HG03060 (cell line): ENCODE measurements at regions not wholly inside any gene's neighbourhood (a gene's known extent, or its start where the extent isn't known, plus 50 kb on each side); places are given as distances from the start of the nearest gene placed in this dataset.
"Not testable (repeated sequence)": the region's sequence is repeated elsewhere in the genome, so short reads cannot be mapped to it uniquely, and the experiment has no call there.

Source experiments
- ATAC-seq: cut with Tn5 transposase; IDR thresholded peaks from one replicate; pipeline ENCODE4 v1.9.1; 2021; ENCODE audit warnings: low read depth, moderate number of reproducible peaks; ENCODE audit not compliant: unreplicated experiment

DNA sequence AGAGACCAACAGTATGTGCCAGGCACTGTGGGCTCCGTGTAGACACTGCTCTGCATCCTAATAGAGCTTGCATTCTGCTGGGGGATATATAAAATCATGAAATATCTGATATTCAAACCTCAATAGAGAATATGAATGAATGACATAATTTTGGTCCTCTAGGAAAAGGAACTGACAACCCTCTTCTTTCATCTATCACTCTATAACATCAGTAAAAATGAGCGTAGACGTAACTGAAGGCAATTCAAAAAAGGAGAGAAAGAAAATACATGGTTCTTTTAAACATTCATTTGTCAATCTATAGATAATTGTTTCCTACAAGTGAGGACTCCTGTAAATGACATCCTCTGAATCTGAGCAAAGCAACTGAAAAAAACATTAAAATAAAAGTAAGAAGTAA is 607.4 kb upstream of the LRRN3 start:
- ATAC-seq: no peak

DNA sequence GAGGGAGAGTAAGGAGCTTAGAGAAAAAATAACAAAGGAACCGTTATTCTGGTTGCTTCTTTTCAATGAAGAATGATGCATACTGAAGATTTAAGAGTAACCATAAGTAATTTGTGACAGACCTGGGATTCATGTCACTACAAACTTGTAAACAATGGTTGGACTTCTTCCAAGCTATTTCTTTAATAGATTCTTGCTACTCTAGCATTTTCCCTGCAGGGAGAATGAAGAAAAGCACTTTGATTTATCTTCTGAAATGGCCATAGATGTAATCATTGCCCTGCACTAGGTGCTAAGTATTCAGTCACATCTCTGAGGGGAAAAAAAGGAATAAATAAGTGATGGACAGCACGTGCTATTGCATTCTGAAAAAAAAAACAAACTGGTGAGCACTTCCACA is 606.6 kb upstream of the LRRN3 start:
- no peak for ATAC-seq

DNA sequence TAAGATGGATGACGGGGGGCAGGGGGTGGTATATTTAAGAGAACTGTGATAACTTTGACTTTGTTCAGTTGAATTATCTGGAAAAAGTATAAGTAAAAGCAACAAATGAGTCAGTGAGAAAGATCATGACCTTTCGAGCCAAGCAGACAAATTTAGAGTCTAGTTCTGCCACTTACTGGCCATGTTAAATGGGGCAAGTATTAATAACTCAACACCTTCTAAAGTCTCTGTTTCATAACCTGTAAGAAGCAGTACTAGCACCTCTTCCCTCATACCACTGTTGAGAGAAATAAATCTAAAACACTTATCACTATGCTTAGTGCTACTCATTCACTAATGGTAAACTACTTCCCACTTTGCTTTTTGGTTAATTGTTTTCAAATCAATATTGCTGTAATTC is 604.4 kb upstream of the LRRN3 start:
- no peak for ATAC-seq

DNA sequence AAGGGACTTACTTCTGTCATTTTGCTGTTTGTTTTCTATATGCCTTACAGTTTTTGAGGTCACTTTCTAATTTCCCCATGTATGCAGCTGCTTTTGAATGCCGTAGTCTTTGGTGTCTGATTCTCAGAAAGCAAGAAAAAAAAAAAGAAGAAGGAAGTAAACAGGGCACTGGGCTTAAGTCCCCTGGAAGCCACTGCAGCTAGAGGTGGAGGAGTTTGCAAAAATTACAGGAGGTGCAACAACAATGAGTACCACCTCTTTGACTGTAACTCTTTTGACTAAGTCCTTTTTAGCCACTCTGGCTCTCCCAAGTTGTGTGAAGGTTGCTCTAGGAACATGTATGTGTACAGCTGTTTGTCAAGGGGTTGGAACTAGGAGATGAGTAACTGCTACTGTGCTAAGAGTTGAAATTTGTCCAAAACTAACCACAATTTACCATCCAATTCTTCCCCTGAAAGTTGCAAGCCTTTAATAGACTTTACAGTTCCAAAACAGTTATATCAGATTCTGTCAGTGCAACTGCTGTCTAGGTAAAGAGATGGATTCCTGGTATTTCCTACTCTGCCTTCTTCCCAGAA is 588.0 kb upstream of the LRRN3 start:
- no peak for ATAC-seq

DNA sequence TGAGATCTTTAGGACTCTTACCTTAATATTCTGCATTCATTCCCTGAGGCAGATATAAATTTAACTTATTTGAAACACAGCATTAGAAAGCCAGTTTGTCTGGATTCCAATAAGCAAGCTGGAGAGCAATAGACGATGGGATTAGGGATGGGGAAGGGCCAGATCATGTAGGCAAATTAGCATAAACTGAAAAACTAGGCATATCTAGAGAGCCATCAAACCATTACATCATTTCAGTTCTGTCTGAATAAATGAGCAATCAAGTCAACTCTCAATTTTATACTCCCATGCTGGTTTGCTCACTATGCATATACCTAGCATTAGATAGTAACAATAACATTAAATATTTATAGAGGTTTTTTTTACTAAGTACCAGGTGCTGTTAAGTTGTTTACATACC is 583.6 kb upstream of the LRRN3 start:
- no peak for ATAC-seq

DNA sequence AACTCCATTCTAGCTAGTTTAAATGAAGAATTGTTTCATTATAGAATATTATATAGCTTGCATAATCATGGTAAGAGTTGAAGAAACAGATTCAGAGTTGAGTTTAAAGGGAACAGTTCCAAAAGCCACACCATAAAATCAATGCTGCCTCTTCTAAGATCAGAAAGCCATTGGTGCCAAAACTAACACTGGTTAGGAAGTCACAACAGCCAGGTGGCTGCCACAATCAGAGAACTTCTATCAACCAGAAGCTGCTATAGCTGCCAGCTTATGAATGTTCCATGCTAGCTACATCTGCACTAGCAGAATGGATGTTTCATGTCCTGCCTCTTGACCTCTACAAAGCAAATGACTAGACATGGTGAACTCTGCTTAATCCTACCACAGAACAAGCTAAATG is 583.1 kb upstream of the LRRN3 start:
- no peak for ATAC-seq

DNA sequence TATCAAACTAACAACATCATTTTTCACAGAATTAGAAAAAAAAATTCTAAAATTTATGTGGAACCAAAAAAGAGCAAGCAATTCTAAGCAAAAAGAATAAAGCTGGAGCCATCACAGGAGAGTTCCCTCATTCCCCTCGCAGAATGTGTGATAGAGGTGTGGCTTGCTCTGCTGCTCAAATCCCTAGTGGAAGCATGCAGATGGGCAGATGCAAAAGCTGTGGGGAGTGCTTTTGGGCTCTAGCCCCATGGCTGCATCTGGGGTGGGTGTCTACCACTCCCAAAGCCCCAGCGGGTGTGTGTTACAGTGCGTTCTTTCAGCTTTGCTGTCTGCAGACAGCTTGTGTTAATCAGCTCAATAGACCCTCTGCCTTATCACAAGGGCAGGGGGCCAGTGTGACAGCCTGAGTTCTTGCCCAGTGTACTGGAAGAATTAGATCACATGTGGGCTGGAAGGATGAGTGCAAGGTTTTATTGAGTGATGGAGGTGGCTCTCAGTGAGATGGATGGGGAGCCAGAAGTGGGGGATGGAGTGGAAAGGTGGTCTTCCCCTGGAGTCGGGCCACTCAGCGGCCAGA is 575.9 kb upstream of the LRRN3 start:
- not testable (repeated sequence) for ATAC-seq

DNA sequence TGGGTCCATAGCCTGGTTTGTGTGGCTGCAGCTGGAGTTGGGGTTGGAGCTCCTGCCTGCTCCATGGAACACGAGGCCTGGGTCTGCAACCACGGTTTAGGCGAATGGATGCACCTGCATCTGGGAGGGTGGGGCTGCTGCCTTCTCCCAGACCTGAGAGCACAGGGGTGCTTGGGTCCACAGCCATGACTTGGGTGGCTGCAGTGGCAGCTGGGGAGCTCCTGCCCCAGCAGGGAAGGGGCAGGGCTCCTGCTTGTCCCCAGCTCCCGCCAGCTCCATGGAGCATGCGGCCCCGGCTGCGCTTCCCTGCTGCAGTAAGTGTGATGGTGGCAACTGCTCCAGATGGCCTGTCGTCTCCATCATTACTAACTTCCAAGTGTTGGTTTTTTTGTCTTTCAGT is 571.1 kb upstream of the LRRN3 start:
- no peak for ATAC-seq

DNA sequence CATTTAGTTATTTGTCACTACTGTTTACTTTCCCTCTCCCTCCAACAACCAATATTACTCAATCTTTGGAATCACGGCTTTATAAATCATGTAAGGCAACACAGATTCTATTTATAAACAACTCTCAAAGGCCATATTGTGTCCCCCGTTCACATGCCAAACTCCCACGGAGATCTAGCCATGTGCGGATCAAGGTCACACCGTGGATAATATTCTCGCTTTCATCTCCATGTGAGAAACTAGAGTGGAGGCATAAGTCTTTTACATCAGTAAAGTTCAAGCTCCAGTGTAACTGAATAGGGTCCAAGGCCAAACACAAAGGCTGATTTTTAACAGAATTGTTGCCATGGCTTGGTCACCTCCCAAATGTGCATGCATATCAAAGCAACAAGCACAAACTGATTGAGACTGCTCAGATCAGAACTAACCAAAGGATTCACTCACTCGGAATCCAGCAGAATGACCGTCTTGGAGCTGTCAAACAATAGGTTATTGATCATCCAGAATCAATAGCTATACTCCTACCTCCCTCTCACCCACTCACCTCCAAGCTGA is 569.5 kb upstream of the LRRN3 start:
- no peak for ATAC-seq

DNA sequence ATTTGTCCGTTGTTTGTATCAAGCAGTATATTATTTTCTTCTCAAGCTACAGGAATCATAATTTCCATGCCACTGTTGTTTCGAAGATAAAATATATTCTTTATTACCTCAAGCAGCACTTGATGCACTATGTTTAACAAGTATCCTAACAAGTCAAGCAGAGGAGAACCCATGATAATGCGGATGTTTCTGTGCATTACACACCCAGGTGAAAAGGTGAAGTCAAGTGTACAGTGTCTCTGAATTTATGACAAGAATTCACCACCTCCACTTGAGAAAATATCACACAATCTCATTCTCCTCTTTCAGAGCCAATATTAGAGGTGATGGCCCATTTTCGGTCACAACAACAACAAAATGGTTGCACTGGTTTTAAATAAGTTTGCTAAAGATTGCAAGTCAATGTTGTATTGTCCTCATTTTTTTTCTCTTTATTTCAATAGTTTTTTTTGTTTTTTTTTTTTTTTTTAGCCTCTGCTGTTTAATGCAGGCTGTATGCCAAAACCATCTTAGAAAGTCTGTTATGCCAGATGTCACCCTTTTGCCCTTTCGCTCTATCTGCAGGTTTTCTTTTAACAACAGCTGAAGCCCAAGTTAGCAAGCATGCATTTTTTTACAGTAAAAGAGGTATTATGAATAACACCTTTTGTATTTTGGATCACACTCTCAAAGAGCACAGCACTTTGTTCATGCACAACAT is 568.7 kb upstream of the LRRN3 start:
- no peak for ATAC-seq

DNA sequence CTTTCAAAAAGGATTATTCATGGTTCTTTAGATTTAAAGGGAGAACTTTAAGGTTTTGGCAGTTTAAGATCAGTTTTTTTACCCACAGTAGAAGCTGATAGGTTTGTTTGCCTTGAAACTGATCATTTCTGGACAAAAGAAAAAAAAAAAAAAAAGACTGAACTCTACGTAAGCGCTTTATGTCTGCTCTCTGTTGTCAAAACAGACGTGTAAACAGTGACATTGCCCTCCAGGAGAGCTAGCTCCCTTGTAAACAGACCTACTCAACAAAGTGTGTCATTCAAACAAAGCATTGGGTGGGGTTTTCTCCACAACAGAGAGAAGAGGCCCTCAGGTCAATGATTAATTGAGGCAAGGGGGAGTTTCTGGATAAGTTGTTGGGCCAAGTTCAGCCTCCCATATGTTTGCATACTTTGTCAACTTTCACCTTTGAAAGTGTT is 568.1 kb upstream of the LRRN3 start:
- ATAC-seq: no peak

DNA sequence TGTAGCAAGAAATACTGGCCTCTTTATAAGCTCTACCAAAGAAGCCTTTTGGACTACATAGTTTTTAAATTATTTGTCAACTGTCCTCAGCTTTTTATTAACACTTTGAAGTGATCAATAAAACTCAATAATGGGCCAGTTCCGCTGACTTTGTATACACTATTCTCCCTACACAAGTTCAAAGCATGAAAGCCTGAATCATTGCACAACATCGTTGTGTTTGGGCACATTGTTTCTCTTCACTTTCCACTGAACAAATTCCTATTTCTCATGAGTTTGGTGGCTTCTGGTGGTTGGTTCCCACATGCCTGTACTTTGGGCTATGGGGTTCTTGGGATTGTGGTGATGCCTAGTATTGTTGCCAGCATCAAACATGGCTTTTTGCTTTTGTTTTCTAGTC is 561.8 kb upstream of the LRRN3 start:
- no peak for ATAC-seq

DNA sequence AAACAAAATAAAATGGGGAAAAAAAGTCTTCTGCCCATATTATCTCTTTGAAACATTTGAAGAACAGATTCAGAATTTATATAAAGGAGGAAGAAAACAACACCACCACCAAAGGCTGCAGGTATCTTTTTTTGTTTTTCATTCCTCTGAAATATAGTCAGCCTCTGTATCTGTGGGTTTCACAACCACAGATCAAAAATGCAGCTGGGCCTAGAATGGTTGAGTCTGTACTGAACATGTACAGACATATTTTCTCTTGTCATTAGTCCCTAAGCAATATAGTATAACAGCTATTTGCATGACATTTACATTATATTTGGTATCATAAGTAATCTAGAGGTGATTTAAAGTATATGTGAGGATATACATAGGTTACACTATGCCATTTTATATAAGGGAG is 559.7 kb upstream of the LRRN3 start:
- ATAC-seq: no peak

DNA sequence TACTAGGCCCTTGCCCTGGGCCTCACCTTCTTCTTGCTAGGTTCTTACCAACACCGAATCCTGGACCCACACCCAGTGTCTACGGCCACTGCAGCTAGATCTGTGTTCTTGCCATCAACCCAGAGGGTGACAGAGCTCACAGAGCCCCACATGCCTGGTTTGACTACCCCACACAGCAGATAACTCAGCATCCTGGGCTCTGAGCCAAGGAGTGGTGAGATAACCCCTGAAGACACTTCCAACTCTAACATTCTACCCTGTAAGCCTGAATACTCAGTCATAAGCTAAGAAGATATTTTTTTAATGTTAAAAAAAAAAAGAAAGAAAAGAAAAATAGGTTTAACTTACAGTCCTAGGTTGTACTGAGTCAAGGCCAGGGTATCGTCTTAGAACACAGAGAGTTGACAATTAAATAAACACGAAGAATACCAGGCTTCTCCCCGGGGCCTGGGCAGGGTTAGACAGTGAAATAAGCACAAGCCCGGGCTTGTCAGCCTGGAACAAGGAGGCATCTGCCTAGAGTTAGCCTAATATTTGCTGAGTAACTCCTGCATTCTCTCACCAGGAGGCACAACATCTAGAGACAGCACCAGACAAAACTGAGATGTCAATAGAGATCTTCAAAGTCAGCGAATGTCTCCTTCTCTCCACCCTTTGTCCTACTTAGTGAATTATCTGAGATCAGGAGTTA is 556.5 kb upstream of the LRRN3 start:
- ATAC-seq: no peak

DNA sequence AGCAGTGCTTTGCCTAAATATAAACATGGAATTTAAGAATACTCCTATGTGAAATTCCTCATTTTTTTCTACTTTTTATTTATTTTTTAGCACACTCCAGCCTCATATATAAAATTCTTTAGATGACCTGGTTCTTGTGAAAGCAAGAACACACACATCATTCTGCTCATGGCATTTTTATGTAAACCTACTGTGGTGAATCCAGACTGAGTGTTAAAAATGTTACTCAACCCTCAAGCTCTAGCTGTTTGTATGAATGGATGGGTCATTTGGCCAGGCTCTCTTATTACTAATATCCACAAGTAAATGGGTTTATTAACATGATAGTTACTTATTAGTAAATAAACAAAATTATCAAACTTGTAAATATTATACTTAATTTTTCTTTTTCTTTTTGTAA is 551.7 kb upstream of the LRRN3 start:
- ATAC-seq: no peak

DNA sequence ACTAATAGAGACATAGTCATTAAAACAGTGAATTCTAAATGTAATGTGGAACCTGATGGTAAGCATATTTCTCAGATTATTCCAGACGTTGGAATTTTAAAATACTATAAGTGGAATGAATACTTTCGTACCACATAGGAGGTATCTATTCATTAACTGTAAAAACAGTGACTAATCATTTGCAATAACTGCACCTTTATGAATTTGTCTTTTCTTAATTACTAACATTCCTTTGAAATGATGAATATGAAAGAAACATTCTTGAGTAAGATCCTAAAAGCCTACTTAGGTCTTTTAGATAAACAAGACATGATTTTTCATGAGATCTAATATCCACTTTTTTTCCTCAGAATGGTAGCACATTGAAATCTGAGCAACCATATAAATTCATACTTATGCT is 549.0 kb upstream of the LRRN3 start:
- ATAC-seq: no peak

DNA sequence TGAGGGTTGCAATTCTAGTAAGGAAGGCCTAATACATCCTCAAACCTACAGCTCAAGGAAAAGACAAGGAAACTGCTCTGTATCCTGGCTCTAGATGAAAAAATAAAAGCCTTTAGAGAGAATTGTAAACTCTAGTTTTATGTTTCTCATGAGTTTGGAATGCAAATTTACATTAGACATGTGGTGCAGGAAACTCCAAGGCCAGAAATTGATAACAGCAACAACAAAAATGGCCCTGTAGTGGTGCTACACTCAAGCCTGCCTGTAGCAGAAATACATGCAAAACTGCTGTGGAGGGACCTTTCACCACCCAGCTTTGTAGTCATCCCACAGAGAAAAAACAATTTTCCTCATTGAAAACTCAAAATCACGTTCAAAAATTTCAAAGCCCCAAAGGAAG is 546.7 kb upstream of the LRRN3 start:
- no peak for ATAC-seq

DNA sequence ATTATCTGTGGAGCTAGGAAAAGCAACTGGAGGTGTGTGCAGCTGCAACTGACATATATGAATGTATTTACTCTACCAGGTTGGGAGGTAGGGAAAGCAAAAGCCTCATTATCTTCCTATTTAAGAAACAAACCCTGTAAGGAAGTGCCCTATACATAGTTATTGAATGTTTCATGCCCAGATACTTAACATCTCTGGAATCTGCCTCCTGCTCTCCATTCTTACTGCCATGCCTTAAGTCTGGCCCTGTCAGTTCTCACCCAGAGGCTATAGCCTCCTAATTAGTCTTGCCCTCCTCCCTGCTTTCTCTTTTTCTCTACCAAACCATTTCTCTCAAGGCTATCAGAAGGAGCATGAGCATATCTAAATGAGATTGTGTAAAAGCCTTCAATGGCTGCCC is 542.6 kb upstream of the LRRN3 start:
- no peak for ATAC-seq

DNA sequence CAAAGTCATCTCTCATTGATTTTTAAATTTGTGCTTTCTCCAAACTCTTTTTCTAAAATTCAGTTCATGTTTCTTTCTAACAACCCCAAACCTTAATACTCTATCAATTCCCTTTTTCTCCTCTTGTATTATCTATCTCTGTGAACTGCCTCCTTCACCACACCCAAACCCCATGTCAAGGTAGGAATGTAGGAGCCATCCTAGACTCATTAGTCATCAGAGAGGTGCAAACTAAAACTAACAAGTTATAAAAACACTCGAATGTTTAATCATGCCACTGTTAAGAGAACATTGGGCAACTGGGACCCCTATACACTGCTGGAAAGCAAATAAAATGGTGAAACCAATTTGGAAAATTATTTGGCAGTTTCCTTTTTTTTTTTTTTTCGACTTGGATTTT is 533.8 kb upstream of the LRRN3 start:
- ATAC-seq: no peak

DNA sequence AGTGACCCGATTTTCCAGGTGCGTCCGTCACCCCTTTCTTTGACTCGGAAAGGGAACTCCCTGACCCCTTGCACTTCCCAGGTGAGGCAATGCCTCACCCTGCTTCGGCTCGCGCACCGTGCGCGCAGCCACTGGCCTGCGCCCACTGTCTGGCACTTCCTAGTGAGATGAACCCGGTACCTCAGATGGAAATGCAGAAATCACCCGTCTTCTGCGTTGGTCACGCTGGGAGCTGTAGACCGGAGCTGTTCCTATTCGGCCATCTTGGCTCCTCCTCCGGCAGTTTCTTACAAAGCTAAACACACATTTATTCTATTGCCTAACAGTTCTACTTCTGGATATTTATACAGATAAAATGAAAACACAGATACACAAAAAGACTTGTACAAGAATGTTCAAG is 527.6 kb upstream of the LRRN3 start:
- not testable (repeated sequence) for ATAC-seq

DNA sequence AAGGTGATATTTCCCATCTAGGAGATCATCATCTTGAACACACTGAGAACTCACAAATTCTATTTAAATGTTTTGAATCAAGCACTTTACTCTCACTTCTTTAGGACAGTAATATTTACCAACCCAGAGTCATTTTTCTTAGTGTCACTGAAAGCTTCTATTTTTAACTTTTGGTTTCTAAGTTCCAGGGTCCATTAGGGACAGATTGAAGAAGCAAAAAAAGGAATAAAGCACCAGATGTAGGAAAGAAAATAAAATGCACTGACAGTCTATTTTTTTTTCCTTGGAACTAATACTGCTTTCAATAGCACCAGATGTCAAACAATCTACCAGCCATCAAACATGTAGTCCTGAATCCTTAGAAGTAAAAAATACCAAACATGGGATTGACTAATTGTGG is 526.7 kb upstream of the LRRN3 start:
- ATAC-seq: no peak
